ENCODE measurements at regions not wholly inside any gene's neighbourhood (a gene's known extent, or its start where the extent isn't known, plus 50 kb on each side); places are given as distances from the start of the nearest gene placed in this dataset.

- no peak overlapping the region for H3K9ac ChIP-seq (ENCODE audit: low read length)
- H3K4me1 ChIP-seq (ENCODE audit: control insufficient read depth, insufficient read depth, low read length) = no peaks in the 10 kb centered on the region
- no peaks in the 10 kb centered on the region for H3K27me3 ChIP-seq (ENCODE audit: control insufficient read depth, insufficient read depth, low read length)
- H3K9me3 ChIP-seq (ENCODE audit: control insufficient read depth, low read length) = no peaks in the 10 kb centered on the region
- no peak overlapping the region for H3K4me3 ChIP-seq (ENCODE audit: low read length)
- H3K36me3 ChIP-seq (ENCODE audit: control insufficient read depth, insufficient read depth, low read length) = no peaks in the 10 kb centered on the region
Measured at GRCh38 chr2:57440437-57440836, 606.2 kb upstream of the VRK2 start.

GRCh38 chr2:57443086-57443485 lies 603.5 kb upstream of the VRK2 start:
- H3K36me3 ChIP-seq (ENCODE audit: control insufficient read depth, insufficient read depth, low read length) = no peaks in the 10 kb centered on the region
- H3K9me3 ChIP-seq (ENCODE audit: control insufficient read depth, low read length) = no peaks in the 10 kb centered on the region

GRCh38 chr2:57443973-57444521 lies 602.6 kb upstream of the VRK2 start:
- no peak overlapping the region for H3K9ac ChIP-seq (ENCODE audit: low read length)
- H3K4me1 ChIP-seq (ENCODE audit: control insufficient read depth, insufficient read depth, low read length) = no peaks in the 10 kb centered on the region
- H3K27me3 ChIP-seq (ENCODE audit: control insufficient read depth, insufficient read depth, low read length) = no peaks in the 10 kb centered on the region
- H3K4me3 ChIP-seq (ENCODE audit: low read length) = no peak overlapping the region
- no peaks in the 10 kb centered on the region for H3K9me3 ChIP-seq (ENCODE audit: control insufficient read depth, low read length)
- no peaks in the 10 kb centered on the region for H3K36me3 ChIP-seq (ENCODE audit: control insufficient read depth, insufficient read depth, low read length)

More at GRCh38 chr2:57443086-57443485, 603.5 kb upstream of the VRK2 start:
- Histone ChIP-seq H3K9ac (ENCODE audit: low read length) (no peak overlapping the region), H3K4me1 (ENCODE audit: control insufficient read depth, insufficient read depth, low read length) (no peaks in the 10 kb centered on the region), H3K4me3 (ENCODE audit: low read length) (no peak overlapping the region), H3K27me3 (ENCODE audit: control insufficient read depth, insufficient read depth, low read length) (no peaks in the 10 kb centered on the region)

GRCh38 chr2:57444752-57445430 lies 601.7 kb upstream of the VRK2 start:
- H3K9ac ChIP-seq (ENCODE audit: low read length) = no peak overlapping the region
- no peaks in the 10 kb centered on the region for H3K9me3 ChIP-seq (ENCODE audit: control insufficient read depth, low read length)
- H3K36me3 ChIP-seq (ENCODE audit: control insufficient read depth, insufficient read depth, low read length) = no peaks in the 10 kb centered on the region
- H3K4me3 ChIP-seq (ENCODE audit: low read length) = no peak overlapping the region
- no peaks in the 10 kb centered on the region for H3K4me1 ChIP-seq (ENCODE audit: control insufficient read depth, insufficient read depth, low read length)
- no peaks in the 10 kb centered on the region for H3K27me3 ChIP-seq (ENCODE audit: control insufficient read depth, insufficient read depth, low read length)

GRCh38 chr2:57448816-57449215 lies 597.8 kb upstream of the VRK2 start:
- H3K4me3 ChIP-seq (ENCODE audit: low read length) = no peak overlapping the region

GRCh38 chr2:57450170-57450569 lies 596.4 kb upstream of the VRK2 start:
- Histone ChIP-seq H3K9ac (ENCODE audit: low read length) (no peak overlapping the region), H3K9me3 (ENCODE audit: control insufficient read depth, low read length) (no peaks in the 10 kb centered on the region), H3K4me1 (ENCODE audit: control insufficient read depth, insufficient read depth, low read length) (no peaks in the 10 kb centered on the region), H3K4me3 (ENCODE audit: low read length) (no peak overlapping the region), H3K36me3 (ENCODE audit: control insufficient read depth, insufficient read depth, low read length) (no peaks in the 10 kb centered on the region), H3K27me3 (ENCODE audit: control insufficient read depth, insufficient read depth, low read length) (no peaks in the 10 kb centered on the region)

More at GRCh38 chr2:57448816-57449215, 597.8 kb upstream of the VRK2 start:
- Histone ChIP-seq H3K36me3 (ENCODE audit: control insufficient read depth, insufficient read depth, low read length) (no peaks in the 10 kb centered on the region), H3K4me1 (ENCODE audit: control insufficient read depth, insufficient read depth, low read length) (no peaks in the 10 kb centered on the region), H3K9ac (ENCODE audit: low read length) (no peak overlapping the region), H3K27me3 (ENCODE audit: control insufficient read depth, insufficient read depth, low read length) (no peaks in the 10 kb centered on the region), H3K9me3 (ENCODE audit: control insufficient read depth, low read length) (no peaks in the 10 kb centered on the region)

- no peaks in the 10 kb centered on the region for H3K9me3 ChIP-seq (ENCODE audit: control insufficient read depth, low read length)
- no peak overlapping the region for H3K4me3 ChIP-seq (ENCODE audit: low read length)
- H3K4me1 ChIP-seq (ENCODE audit: control insufficient read depth, insufficient read depth, low read length) = no peaks in the 10 kb centered on the region
- no peak overlapping the region for H3K9ac ChIP-seq (ENCODE audit: low read length)
- no peaks in the 10 kb centered on the region for H3K36me3 ChIP-seq (ENCODE audit: control insufficient read depth, insufficient read depth, low read length)
- no peaks in the 10 kb centered on the region for H3K27me3 ChIP-seq (ENCODE audit: control insufficient read depth, insufficient read depth, low read length)
Measured at GRCh38 chr2:57452634-57453033, 594.0 kb upstream of the VRK2 start.

- H3K4me1 ChIP-seq (ENCODE audit: control insufficient read depth, insufficient read depth, low read length) = no peaks in the 10 kb centered on the region
- H3K9me3 ChIP-seq (ENCODE audit: control insufficient read depth, low read length) = no peaks in the 10 kb centered on the region
- H3K27me3 ChIP-seq (ENCODE audit: control insufficient read depth, insufficient read depth, low read length) = no peaks in the 10 kb centered on the region
- H3K4me3 ChIP-seq (ENCODE audit: low read length) = no peak overlapping the region
- H3K9ac ChIP-seq (ENCODE audit: low read length) = no peak overlapping the region
- H3K36me3 ChIP-seq (ENCODE audit: control insufficient read depth, insufficient read depth, low read length) = no peaks in the 10 kb centered on the region
Measured at GRCh38 chr2:57453945-57454344, 592.7 kb upstream of the VRK2 start.

GRCh38 chr2:57460396-57461276 lies 586.0 kb upstream of the VRK2 start:
- Histone ChIP-seq H3K36me3 (ENCODE audit: control insufficient read depth, insufficient read depth, low read length) (no peaks in the 10 kb centered on the region), H3K27me3 (ENCODE audit: control insufficient read depth, insufficient read depth, low read length) (no peaks in the 10 kb centered on the region), H3K4me3 (ENCODE audit: low read length) (no peak overlapping the region), H3K9me3 (ENCODE audit: control insufficient read depth, low read length) (no peaks in the 10 kb centered on the region), H3K9ac (ENCODE audit: low read length) (no peak overlapping the region), H3K4me1 (ENCODE audit: control insufficient read depth, insufficient read depth, low read length) (no peaks in the 10 kb centered on the region)

- no peak overlapping the region for H3K4me3 ChIP-seq (ENCODE audit: low read length)
- H3K4me1 ChIP-seq (ENCODE audit: control insufficient read depth, insufficient read depth, low read length) = no peaks in the 10 kb centered on the region
- no peak overlapping the region for H3K9ac ChIP-seq (ENCODE audit: low read length)
- no peaks in the 10 kb centered on the region for H3K9me3 ChIP-seq (ENCODE audit: control insufficient read depth, low read length)
- no peaks in the 10 kb centered on the region for H3K27me3 ChIP-seq (ENCODE audit: control insufficient read depth, insufficient read depth, low read length)
- no peaks in the 10 kb centered on the region for H3K36me3 ChIP-seq (ENCODE audit: control insufficient read depth, insufficient read depth, low read length)
Measured at GRCh38 chr2:57461624-57462023, 585.0 kb upstream of the VRK2 start.

GRCh38 chr2:57465067-57465466 lies 581.5 kb upstream of the VRK2 start:
- H3K9ac ChIP-seq (ENCODE audit: low read length) = no peak overlapping the region
- no peaks in the 10 kb centered on the region for H3K4me1 ChIP-seq (ENCODE audit: control insufficient read depth, insufficient read depth, low read length)
- no peaks in the 10 kb centered on the region for H3K9me3 ChIP-seq (ENCODE audit: control insufficient read depth, low read length)
- H3K36me3 ChIP-seq (ENCODE audit: control insufficient read depth, insufficient read depth, low read length) = no peaks in the 10 kb centered on the region
- H3K27me3 ChIP-seq (ENCODE audit: control insufficient read depth, insufficient read depth, low read length) = no peaks in the 10 kb centered on the region
- H3K4me3 ChIP-seq (ENCODE audit: low read length) = no peak overlapping the region

GRCh38 chr2:57465967-57466366 lies 580.6 kb upstream of the VRK2 start:
- Histone ChIP-seq H3K9ac (ENCODE audit: low read length) (no peak overlapping the region), H3K9me3 (ENCODE audit: control insufficient read depth, low read length) (no peaks in the 10 kb centered on the region), H3K36me3 (ENCODE audit: control insufficient read depth, insufficient read depth, low read length) (no peaks in the 10 kb centered on the region)

More at GRCh38 chr2:57465967-57466366, 580.6 kb upstream of the VRK2 start:
- H3K27me3 ChIP-seq (ENCODE audit: control insufficient read depth, insufficient read depth, low read length) = no peaks in the 10 kb centered on the region
- H3K4me1 ChIP-seq (ENCODE audit: control insufficient read depth, insufficient read depth, low read length) = no peaks in the 10 kb centered on the region
- H3K4me3 ChIP-seq (ENCODE audit: low read length) = no peak overlapping the region

Data from mucosa of stomach (tissue), 1 donor.